ENCODE measurements at regions not wholly inside any gene's neighbourhood (a gene's known extent, or its start where the extent isn't known, plus 50 kb on each side); places are given as distances from the start of the nearest gene placed in this dataset.
"Not testable (repeated sequence)": the region's sequence is repeated elsewhere in the genome, so short reads cannot be mapped to it uniquely, and the experiment has no call there.

- ChIA-PET CTCF (no interaction called here), POLR2A (no interaction called here)
- H3K4me3 ChIP-seq (ENCODE audit: control extremely low read depth in 1 of 5, extremely low read depth in 1 of 5, insufficient read depth in 1 of 5, low read depth in 2 of 5, low read length in 4 of 5): no peak overlapping the region
- ATAC-seq (ENCODE audit: low read depth) (no peak), DNase-seq (no peak)
- TF ChIP-seq EZH2 (IDR thresholded peaks at IDR 0.05; ENCODE audit: borderline replicate concordance, insufficient read depth, low read depth, low read length, poor library complexity, severe bottlenecking): no peak
- TF ChIP-seq CTCF (IDR thresholded peaks at IDR 0.05): no peak
- no peaks in the 10 kb centered on the region for H3K79me2 ChIP-seq (ENCODE audit: control insufficient read depth, insufficient read depth, low read length)
- no peaks in the 10 kb centered on the region for H3K27me3 ChIP-seq (replicated peaks in 1 of 4; ENCODE audit: control extremely low read depth in 1 of 4, control insufficient read depth in 3 of 4, insufficient read depth in 4 of 4, low read length in 3 of 4)
- no peaks in the 10 kb centered on the region for H3K36me3 ChIP-seq (replicated peaks in 1 of 2; ENCODE audit: control extremely low read depth in 1 of 2, control insufficient read depth in 1 of 2, extremely low read depth in 1 of 2, insufficient read depth in 2 of 2, low read length in 1 of 2)
- 100% methylated on average over 2 of the region's 3 CpGs for WGBS (ENCODE audit: insufficient coverage)
- H4K20me1 ChIP-seq (ENCODE audit: control insufficient read depth, insufficient read depth, low read length, poor library complexity, severe bottlenecking): no peaks in the 10 kb centered on the region
- intact Hi-C loops (cut with micrococcal nuclease): no loop called here
- no peaks in the 10 kb centered on the region for H3K9me3 ChIP-seq (ENCODE audit: control extremely low read depth in 1 of 3, control insufficient read depth in 2 of 3, insufficient read depth in 1 of 3, low read length in 2 of 3)
- no peaks in the 10 kb centered on the region for H3K4me1 ChIP-seq (ENCODE audit: control insufficient read depth in 2 of 2, insufficient read depth in 2 of 2, low read length in 2 of 2)
- H3K27ac ChIP-seq (ENCODE audit: low read length in 2 of 2): no peak overlapping the region
- H2AFZ ChIP-seq (ENCODE audit: insufficient read depth, low read depth, low read length, poor library complexity, severe bottlenecking): no peak overlapping the region
- H3K9ac ChIP-seq (ENCODE audit: low read length): no peak overlapping the region
- Mint-ChIP-seq H3K27ac (no peak overlapping the region), H3K9me3 (ENCODE audit: insufficient read depth) (no peaks in the 10 kb centered on the region), H3K4me1 (no peaks in the 10 kb centered on the region), H3K27me3 (no peaks in the 10 kb centered on the region), H3K4me3 (no peak overlapping the region)
- H3K4me2 ChIP-seq (replicated peaks; ENCODE audit: low read depth, low read length, poor library complexity, severe bottlenecking): no peak overlapping the region
Measured at GRCh38 chr3:188021041-188021440, 132.9 kb upstream of the LPP start.

GRCh38 chr3:188021502-188022040, 132.4 kb upstream of the LPP start:
- no peaks in the 10 kb centered on the region for H3K36me3 ChIP-seq (replicated peaks in 1 of 2; ENCODE audit: control extremely low read depth in 1 of 2, control insufficient read depth in 1 of 2, extremely low read depth in 1 of 2, insufficient read depth in 2 of 2, low read length in 1 of 2)
- H3K27me3 ChIP-seq (replicated peaks in 1 of 4; ENCODE audit: control extremely low read depth in 1 of 4, control insufficient read depth in 3 of 4, insufficient read depth in 4 of 4, low read length in 3 of 4): no peaks in the 10 kb centered on the region
- H3K4me3 Mint-ChIP-seq: no peak overlapping the region
- no peak overlapping the region for H3K27ac Mint-ChIP-seq
- no peak overlapping the region for H3K4me3 ChIP-seq (ENCODE audit: control extremely low read depth in 1 of 5, extremely low read depth in 1 of 5, insufficient read depth in 1 of 5, low read depth in 2 of 5, low read length in 4 of 5)
- CTCF ChIA-PET: no interaction called here
- no peaks in the 10 kb centered on the region for H3K4me1 ChIP-seq (ENCODE audit: control insufficient read depth in 2 of 2, insufficient read depth in 2 of 2, low read length in 2 of 2)
- no peaks in the 10 kb centered on the region for H3K9me3 ChIP-seq (ENCODE audit: control extremely low read depth in 1 of 3, control insufficient read depth in 2 of 3, insufficient read depth in 1 of 3, low read length in 2 of 3)
- no peaks in the 10 kb centered on the region for H3K27me3 Mint-ChIP-seq
- 95% methylated on average over 7 of the region's 7 CpGs for WGBS (ENCODE audit: insufficient coverage)
- H3K9ac ChIP-seq (ENCODE audit: low read length): no peak overlapping the region
- POLR2A ChIA-PET: no interaction called here
- no peak for ATAC-seq (ENCODE audit: low read depth)
- no peaks in the 10 kb centered on the region for H3K4me1 Mint-ChIP-seq
- H3K4me2 ChIP-seq (replicated peaks; ENCODE audit: low read depth, low read length, poor library complexity, severe bottlenecking): no peak overlapping the region
- no peaks in the 10 kb centered on the region for H3K79me2 ChIP-seq (ENCODE audit: control insufficient read depth, insufficient read depth, low read length)
- no peak for TF ChIP-seq EZH2 (IDR thresholded peaks at IDR 0.05; ENCODE audit: borderline replicate concordance, insufficient read depth, low read depth, low read length, poor library complexity, severe bottlenecking)
- TF ChIP-seq CTCF (IDR thresholded peaks at IDR 0.05): no peak
- intact Hi-C loops (cut with micrococcal nuclease): no loop called here
- DNase-seq: no peak
- H3K27ac ChIP-seq (ENCODE audit: low read length in 2 of 2): no peak overlapping the region
- H4K20me1 ChIP-seq (ENCODE audit: control insufficient read depth, insufficient read depth, low read length, poor library complexity, severe bottlenecking): no peaks in the 10 kb centered on the region
- no peaks in the 10 kb centered on the region for H3K9me3 Mint-ChIP-seq (ENCODE audit: insufficient read depth)
- no peak overlapping the region for H2AFZ ChIP-seq (ENCODE audit: insufficient read depth, low read depth, low read length, poor library complexity, severe bottlenecking)

GRCh38 chr3:188022902-188023301, 131.1 kb upstream of the LPP start:
- H3K4me2 ChIP-seq (replicated peaks; ENCODE audit: low read depth, low read length, poor library complexity, severe bottlenecking); H3K36me3 ChIP-seq (replicated peaks in 1 of 2; ENCODE audit: control extremely low read depth in 1 of 2, control insufficient read depth in 1 of 2, extremely low read depth in 1 of 2, insufficient read depth in 2 of 2, low read length in 1 of 2); ATAC-seq (ENCODE audit: low read depth); DNase-seq; H3K9me3 Mint-ChIP-seq (ENCODE audit: insufficient read depth); H3K79me2 ChIP-seq (ENCODE audit: control insufficient read depth, insufficient read depth, low read length); H4K20me1 ChIP-seq (ENCODE audit: control insufficient read depth, insufficient read depth, low read length, poor library complexity, severe bottlenecking); H3K27me3 ChIP-seq (replicated peaks in 1 of 4; ENCODE audit: control extremely low read depth in 1 of 4, control insufficient read depth in 3 of 4, insufficient read depth in 4 of 4, low read length in 3 of 4); H3K4me3 ChIP-seq (ENCODE audit: control extremely low read depth in 1 of 5, extremely low read depth in 1 of 5, insufficient read depth in 1 of 5, low read depth in 2 of 5, low read length in 4 of 5); H3K4me3 Mint-ChIP-seq; H3K9ac ChIP-seq (ENCODE audit: low read length); H3K27ac Mint-ChIP-seq; H3K4me1 ChIP-seq (ENCODE audit: control insufficient read depth in 2 of 2, insufficient read depth in 2 of 2, low read length in 2 of 2); H2AFZ ChIP-seq (ENCODE audit: insufficient read depth, low read depth, low read length, poor library complexity, severe bottlenecking); H3K9me3 ChIP-seq (ENCODE audit: control extremely low read depth in 1 of 3, control insufficient read depth in 2 of 3, insufficient read depth in 1 of 3, low read length in 2 of 3); H3K4me1 Mint-ChIP-seq; intact Hi-C loops (cut with micrococcal nuclease); CTCF ChIA-PET; H3K27me3 Mint-ChIP-seq; H3K27ac ChIP-seq (ENCODE audit: low read length in 2 of 2): not testable (repeated sequence)
- POLR2A ChIA-PET: interaction anchor here (0.6 to 0.7 kb wide), 2 partner anchors 109 to 923 kb away, joined by 6 to 12 read pairs; no protein-coding TSS in a partner anchor
- WGBS (ENCODE audit: insufficient coverage): no CpG with 5 or more reads among the region's 4 CpGs

All from B cell (primary cell).